Activated CD4-positive, alpha-beta T cell treated with anti-CD3 and anti-CD28 coated beads, Interleukin-10, Interleukin-2, amounts not matched to agents 100 ng/mL and 50 ng/mL, durations not matched to agents 16 hours and 8 hours (primary cell): ENCODE measurements at regions not wholly inside any gene's neighbourhood (a gene's known extent, or its start where the extent isn't known, plus 50 kb on each side); places are given as distances from the start of the nearest gene placed in this dataset.

Source experiments
- DNase-seq: peaks from one replicate; pipeline ENCODE4 v3.0.0-alpha.2; 2020

DNA sequence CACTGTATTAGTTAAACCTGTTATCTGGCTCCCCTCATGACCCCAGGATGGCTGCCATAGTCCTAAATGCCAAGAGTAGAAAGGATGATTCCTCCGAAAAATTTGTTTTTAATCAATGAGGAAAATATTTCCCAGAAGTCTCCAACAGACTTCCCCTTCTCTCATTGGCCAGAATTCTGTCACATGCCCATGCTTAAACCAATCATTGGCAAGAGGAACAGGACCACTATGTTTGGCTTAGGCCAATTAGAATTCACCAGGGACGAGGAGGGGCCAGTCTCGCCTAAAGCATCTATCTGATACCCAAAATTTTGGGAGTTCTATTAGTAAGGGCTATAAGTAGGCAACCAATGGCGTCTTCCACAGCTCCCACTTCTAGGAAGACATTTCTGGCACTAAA is 71.2 kb upstream of the IL6 start:
- DNase-seq: no peak

DNA sequence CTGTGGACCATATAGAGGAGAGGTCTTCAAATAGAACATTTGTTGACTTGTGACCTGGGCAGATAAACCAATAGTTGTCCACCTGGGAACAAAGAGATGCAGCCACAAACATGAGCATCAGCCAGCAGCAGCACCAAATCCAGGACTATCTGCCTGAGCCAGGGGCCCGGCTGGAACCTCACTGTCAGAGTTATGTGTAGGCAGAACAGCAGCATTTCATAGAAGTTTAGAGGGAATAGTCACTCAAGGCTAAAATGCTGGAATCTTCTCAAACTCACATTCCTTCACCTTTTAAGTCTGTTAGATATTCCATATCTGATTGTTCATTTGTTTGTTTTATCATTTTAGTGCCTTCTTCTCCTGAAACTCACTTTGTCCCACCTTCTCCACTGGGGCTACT is 72.2 kb upstream of the IL6 start:
- no peak for DNase-seq

DNA sequence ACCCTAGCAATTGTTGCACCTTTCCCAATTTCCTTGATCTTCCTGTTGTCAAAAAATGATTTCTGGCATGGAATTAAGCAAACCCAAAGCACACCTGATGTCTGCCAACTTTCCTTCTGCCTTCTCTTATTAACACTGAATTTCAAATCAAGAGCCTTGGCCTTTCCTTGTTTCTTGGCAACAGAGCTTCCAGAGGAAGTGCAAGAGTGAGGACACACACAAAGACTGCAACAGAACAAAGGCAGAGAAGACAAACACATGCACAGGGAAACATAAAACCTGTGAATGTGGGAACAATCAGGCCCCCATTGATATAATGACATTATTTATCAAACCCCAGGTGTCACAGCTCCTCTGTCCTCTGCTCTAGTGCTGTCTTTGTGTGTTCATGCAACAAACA is 73.0 kb upstream of the IL6 start:
- DNase-seq: no peak

DNA sequence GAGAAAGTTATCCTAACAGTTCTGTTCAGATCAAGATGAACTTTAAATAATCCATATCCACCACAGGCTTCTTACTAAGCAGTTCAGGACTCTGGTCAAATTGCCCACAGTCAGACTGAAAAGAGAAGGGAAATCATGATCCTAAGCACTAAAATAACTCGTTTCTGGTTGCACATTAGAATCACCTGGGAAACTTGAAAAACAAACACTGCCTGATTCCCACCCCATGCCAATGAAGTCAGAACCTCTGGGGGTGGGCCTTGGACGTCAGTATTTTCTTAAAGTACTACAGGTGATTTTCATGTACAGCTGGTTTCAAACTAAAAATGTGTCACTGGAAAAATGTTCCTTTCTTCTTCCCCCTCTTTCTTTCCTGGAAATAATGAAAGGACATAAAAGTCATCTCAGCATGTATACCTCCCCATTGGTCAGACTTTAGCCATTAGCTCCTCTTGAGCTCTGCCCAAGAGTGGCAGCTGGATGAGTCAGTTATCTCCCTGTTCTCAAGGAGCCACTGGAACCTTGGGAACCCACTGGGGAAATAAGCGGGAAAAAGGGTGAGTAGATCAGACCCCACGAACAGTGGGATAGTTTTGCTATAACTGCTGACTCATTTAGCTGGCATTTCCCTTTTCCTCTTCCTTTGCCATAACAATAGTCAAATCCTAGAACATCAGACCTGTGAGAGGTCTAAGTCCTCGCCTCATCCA is 75.3 kb upstream of the IL6 start:
- no peak for DNase-seq

DNA sequence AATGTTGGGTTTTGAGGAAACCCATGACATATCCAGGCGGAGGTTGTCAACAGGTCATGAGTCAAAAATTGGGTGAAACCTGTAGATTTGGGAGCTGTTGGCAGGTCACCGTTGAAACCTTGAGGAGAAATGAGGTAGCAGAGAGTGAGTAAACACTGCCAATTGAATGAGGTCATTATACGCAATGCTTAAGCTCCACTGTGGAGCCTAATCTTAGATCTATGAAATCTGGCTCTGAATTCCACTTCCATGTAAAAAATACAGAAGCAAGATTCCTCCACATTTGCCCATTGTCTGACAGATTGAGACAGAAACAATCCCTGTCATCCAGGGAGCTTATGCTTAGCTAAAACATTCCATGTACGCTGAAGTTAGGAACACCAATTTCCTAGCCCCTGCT is 76.0 kb upstream of the IL6 start:
- DNase-seq: no peak

DNA sequence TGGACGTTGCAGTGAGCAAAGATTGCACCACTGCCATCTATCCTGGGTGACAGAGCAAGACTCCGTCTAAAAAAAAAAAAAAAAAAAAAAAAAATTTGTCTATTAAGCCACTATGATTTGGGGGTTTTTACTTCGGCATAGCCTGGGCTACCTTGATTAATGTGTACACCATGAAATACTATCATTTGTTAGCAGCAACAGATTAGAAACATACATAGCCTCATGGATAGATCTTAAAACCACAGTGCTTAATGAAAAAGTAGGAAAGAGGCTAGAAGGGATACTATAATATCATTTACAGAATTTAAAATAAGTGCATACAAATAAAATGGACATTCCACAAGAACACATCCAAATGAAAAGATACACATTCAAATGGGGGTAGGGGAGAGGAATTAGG is 77.3 kb upstream of the IL6 start:
- no peak for DNase-seq

DNA sequence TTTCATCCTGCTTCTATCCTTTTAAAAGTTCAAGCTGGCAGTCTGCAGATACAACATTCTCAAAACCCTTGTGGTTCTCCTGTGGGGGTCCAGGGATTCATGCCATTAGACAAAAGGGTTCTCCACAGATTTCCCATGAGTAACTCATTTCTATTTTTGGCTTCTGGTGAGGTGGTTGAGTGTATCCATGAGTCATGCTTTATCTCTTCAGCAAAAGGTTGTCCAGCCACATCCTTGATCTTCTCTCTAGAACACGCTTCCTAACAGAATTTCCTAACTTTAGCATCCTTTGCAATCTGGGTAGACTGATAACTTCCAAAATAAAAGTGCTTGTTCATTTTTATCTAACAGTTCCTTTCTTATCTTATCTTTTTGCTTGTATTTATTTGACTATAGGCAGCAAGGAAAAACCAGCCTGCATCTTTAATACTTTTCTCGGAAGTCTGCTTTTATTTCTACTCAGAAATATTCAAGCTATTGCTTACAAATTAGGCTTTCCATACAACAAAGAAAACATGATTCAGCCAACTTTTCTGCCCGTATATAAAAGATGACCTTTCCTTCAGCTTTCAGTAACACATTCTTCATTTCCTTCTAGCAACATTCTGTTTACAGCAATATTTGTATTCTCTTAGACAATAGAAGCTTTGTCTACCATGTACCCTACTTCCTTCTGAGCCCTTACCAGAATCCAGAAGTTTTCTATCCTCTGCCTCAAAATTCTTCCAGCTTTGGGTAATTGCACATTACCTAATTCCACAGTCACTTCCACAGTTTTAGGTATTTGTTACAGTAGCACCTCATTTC is 79.3 kb upstream of the IL6 start:
- DNase-seq: no peak

DNA sequence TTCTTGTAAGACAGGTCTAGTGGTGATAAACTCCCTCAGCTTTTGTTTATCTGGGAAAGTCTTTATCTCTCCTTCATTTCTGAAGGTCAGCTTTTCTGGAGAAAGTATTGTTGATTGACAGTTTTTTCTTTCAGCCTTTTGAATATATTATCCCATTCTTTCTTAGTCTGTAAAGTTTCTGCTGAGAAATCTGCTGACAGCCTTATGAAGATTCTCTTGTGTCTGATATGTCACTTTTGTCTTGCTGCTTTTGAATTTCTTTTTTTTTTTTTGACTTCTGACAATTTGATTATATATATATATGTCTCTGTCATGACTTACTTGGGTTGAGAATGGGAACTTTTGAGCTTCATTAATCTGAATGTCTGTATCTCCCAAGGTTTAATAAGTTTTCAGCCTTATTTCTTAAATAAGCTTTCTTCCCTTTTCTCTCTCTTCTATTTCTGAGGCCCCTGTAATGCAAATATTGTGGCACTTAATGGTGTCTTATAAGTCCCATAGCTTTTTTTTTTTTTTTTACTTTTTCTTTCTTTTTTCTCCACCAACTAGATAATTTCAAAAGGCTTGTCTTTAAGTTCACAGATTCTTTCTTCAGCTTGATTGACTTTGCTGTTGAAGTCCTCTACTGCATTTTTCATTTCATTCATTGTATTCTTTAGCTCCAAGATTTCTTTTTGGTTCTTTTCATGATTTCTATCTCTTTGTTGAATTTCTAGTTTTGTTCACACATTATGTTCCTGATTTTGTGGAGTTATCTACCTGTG is 81.4 kb upstream of the IL6 start:
- DNase-seq: no peak

DNA sequence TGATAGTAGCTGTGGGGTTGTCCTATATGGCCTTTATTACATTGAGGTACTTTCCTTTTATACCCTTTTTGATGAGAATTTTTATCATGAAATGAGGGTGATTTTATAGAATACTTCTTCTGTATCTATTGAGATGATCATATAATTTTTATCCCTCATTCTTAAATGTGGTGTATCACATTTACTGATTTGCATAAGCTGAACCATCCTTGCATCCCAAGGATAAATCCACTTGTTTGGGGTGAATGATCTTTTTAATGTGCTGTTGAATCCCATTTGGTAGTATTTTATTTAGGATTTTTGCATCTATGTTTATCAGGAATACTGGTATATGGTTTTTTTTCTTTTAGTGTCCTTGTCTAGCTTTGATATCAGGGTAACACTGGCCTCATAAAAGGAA is 84.5 kb upstream of the IL6 start:
- DNase-seq: no peak

DNA sequence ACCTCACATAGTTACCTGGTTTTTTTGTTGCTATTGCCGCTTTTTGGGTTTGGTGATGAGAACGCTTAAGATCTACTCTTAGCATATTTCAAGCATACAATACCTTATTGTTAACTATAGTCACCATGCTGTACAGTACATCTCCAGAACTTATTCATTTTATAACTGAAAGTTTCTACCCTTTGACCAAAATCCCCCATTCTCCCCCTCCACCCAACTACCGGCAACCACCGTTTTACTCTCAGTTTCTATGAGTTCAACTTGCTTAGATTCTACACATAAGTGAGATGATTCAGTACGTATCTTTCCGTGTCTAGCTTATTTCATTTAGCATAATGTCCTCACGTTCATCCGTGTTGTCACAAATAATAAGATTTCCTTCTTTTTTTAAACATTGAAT is 86.7 kb upstream of the IL6 start:
- peak; percentile 88 for DNase-seq

DNA sequence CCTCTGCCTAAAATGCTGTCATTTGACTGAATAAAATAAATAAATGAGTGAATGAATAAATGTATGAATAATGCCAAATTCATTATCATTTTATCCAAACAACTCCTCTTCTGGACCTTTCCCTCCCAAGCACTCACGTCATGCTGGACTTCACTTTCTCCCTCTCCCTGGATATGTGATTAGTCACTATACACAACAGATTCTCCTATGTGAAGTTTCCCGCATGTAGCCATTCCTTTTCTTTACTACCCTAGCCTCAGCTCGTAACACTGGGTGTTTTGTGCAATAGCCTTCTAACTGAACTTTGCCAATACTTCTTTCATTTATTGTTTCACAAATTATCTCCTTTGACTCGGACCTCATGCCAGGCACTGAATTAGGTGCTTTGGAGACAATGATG is 87.6 kb upstream of the IL6 start:
- DNase-seq: no peak

DNA sequence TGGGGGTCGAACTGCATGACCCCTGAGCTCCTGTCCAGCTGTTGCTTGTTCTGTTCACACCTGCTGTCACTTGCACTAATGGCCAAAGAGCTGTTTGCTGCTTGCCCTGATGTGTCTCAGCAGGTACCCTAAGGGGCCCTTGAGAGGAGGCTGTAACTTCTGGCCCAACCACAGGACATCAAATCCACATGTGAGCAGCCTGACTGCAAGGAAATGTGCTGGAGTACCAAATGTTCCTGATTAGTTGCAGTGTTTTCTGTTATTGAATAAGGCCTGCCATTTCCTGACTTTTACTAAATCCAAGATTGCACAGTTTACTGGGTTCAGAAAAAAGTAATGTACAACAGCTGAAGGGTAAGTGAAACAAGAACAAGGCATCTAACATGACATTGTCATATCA is 91.7 kb upstream of the IL6 start:
- no peak for DNase-seq

DNA sequence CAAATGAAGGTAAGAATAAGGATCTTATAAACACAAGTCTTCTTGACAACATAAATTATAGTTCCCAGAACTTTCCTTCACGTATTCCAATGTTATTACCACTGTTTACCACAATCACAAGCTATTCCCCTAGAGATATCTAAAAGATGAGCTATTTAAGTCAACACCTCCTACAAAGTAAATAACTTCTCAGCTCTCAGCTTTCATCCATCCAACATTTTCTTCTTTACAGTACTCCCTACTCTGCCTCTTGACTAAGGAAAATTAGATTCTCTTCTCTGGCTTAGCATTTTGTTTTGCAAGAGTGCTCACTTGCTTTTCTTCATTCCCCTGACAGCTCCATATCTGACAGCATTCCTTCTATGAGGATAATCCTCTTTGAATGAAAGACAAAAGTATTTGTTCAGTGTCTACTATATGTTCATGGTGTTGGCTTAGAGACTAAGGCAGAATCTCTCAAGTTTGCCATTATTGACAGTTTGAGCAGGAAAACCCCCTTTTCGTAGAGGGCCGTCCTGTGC is 93.0 kb upstream of the IL6 start:
- DNase-seq: no peak

DNA sequence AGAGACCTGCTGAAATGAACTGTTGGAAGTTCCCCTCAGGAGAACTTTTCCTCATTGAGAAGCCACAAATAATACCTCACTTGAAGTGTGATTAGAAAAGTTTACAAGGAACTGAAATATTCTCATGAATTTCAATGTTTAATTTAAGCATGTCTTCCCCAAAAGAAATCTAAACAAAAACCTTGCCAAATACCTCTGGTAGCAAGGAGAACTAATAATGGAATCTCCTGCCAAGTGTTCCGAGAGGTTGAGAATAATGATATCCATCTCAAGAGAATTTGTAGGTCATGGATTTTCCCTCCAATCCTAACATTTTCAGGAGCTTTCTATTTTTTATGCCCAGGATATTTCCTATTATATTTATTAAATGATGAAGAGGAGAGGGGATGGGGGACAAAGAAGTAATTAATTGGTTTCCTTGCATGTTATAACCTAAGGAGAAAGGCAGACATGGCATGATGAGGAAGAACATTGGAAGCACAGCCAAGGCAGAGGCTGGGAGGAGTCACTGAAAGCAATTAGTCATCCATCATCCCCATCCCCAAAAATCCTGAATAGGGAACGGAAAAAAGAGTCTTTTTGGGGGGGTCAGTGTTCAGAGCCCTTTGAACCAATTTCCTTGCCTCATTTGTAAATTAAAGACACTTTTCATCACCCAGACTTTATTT is 93.6 kb upstream of the IL6 start:
- DNase-seq: no peak

DNA sequence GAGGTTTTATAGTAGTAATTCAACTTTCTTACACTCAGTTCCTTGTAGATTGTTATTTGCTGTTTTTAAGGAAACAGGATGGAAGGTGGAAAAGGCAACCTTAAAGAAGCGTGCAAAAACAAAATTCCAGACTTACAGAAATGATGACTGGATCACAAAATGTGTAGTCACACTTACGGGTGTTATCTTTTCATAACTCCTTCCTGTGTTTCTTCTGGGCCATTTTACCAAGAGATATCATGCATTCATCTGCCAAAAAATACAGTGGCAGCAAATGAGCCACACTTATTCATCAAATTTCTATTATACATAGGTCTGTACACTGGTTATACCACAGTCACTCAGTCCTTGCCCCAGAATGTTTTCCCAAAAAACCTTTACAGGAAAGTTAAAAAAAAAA is 94.3 kb upstream of the IL6 start:
- no peak for DNase-seq

DNA sequence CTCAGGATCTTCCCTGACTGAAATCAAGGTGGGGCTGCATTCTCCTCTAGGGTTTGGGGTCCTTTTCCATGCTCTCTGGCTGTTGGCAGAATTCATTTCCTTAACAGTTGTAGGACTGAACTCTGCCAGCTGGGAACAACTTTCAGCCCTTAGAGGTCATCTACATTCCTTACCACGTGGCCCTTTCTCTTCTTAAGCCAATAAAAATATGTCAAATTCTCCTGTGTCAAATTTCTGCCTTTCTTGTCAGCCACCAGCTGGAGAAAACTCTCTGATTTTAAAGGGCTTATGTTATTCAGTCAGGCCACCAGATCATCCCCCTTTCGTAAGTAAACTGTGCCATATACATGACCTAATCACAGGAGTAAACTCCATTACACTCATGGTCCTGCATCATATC is 95.3 kb upstream of the IL6 start:
- no peak for DNase-seq

DNA sequence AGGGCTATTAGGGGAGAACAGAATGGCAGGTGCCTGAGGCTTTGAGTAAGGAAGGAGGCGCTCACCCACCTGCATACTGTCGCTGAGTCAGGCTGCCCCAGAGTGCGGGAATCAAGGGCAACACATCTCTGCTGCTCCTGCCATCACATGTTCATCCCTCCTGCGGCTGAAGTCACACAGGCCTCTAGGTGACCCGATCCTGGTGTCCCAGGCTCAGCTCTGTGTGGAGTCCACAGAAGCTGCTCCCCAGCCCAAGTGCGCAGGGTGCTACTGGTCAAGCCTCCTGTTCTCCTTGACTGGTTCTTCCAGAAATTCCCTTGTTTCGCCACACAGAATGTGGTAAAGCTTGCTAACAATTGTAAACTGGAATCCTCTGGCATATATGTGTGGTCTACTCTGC is 96.9 kb upstream of the IL6 start:
- DNase-seq: no peak

DNA sequence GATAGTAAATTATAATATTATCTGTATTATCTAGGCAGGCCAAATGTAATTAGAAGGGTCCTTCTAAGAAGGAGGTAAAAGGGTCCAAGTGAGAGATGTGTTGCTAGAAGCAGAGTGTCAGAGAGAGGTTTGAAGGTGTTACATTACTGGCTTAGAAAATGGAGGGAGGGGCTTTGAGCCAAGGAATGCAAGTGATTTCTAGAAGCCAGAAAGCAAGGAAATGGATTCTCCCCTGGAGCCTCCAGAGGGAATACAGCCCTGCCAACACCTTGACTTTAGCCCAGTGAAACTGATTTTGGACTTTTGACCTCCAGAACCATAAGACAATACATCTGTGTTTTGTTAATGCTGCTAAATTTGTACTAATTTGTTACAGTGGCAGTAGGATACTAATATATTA is 97.9 kb upstream of the IL6 start:
- no peak for DNase-seq

DNA sequence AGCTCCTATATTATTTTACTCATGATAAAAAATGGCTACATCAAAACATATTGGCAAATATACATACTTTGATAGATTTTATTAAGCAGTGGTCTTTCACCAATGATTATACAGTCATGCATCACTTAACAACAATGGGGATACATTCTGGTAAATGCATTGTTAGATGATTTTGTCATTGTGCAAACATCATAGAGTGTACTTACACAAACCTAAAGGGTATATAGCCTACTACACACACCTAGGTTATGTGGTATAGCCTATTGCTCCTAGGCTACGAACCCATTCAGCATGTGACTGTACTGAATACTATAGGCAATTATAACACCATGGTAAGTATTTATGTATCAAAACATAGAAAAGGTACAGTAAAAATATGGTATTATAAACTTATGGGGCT is 98.9 kb upstream of the IL6 start:
- DNase-seq: no peak

DNA sequence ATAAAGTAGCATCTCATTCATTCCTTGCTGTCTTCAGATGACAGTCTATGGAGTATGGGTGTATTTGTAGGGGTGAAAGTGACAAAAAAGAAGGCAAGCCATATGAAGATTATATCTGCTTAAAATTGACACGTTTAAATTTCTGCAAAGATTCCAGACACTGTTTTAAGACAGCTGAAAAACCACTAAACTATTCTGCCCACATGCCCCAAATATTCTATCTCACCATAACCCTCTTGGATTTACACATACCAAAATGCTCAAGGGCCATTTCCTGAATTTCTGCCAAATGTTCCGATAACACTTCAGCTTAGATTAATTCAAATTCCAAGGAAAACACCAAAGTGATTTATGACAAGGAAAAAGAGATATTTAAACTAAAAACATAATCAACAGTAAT is 99.9 kb upstream of the IL6 start:
- DNase-seq: no peak

DNA sequence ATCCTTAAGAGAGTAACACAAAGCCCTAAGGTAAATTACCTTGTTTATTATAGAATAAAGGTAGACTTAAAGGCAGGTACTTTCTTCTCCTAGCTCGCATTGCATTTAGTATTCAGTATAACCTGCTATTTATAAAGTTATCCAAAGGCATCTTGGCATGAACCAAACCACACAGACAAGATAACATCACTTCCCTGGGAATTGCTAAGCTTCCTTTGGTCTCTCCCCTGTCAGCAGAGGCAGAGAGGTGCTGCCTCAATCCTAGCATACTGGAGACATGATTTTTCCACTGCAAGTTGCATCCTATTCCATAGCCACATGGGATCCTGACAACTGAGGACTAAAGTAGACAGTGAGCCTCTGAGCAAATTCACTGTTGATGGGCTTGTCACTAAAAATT is 101.7 kb upstream of the IL6 start:
- DNase-seq: no peak

DNA sequence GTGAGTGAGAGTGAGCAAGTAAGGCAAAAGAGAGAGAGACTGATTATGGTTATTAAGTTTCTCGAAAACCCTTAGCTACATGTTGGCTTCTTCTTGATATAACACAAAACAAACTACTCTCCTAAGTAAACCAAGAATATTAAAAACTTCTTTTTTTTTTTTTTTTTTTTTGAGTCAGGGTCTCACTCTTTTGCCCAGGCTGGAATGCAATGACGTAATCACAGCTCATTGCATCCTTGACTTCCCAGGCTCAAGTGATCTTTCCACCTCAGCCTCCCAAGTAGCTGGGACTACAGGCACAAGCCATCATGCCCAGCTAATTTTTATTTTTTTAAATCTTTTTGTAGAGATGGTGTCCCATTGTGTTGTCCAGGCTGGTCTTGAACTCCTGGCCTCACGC is 102.2 kb upstream of the IL6 start:
- DNase-seq: no peak

DNA sequence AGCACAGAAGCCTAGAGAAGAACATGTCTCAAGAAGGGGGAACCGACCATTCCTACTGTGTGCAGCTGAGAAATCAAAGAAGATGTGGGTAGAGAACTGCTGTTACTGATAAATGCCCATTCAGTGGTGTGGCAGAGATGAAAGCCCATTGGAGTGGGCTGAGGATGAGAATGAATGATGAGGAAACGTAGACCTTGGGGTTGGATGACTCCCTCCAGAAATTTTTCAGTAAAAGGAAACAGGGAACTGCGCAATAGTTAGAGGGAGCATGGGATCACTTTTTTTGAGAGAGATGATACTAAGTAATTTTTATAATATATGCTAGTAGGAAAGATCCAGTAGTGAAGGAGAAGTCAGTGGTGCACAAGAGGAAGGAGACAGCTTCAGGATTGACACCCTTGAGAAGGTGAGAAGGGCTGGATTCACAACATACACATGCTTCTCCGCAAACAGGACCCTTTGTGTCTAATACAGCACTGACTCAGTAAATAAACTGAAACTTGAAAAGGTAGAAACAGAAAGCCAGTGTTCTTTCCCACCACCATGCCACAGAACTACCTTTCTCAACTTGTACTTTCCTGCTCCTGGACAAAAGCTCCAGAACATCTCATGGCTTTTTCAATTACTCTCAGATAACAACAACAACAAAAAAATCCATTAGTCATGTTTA is 104.7 kb upstream of the IL6 start:
- DNase-seq: no peak
